ENCODE measurements at regions not wholly inside any gene's neighbourhood (a gene's known extent, or its start where the extent isn't known, plus 50 kb on each side); places are given as distances from the start of the nearest gene placed in this dataset.

DNA sequence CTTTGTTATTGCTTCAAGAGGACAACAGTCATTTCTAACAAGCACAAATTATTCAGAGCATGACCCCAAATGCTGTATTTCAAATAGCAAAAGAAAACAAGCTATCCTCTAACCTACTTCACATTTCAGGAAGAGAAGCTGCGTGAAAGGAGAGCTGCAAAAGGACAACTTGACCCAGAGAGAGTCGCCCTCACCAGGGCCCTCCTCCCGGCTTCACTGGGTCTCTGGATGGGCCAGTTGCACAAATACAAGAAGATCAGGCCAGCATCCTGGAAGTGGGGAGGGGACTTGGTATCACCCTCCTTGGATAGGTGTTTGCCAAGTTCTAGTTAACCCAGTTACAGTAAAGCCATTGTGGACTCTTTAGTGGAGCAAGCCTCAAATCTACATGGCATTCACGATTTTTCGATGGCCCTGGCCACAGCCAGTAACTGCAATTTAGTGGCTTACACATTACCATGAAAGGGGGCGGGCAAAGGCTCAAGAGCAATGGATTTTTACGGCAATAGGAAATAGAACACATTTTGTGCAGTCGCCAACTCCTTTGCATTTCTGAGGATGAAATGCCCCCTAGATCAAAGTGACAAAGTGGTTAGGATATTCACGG, 166.9 kb upstream of the DIO2 start:
- no peak for DNase-seq

- DNase-seq, result no peak
Observed at GRCh38 chr14:80364816-80365215, 153.5 kb upstream of the DIO2 start.

- no peak for DNase-seq
Observed at GRCh38 chr14:80364274-80364673, 153.0 kb upstream of the DIO2 start.

DNA sequence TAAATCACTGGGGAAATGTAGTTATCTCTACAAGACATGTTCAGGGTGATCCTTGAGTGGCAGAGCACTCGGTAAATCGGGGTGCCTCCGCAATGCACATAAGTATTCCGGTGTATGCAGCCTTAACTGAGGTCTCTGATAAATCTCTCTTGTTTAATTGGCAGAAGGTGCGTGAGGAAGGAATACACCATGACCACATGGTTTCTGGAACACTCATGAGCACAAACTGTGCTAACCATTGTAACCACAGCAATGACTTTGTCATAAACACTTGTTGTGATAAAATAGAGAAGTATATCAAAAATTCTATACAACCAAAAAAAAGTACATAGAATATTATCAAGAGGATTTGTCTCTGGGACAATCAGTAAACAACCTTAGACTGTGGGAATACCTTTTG, 146.8 kb upstream of the DIO2 start:
- DNase-seq, result no peak

GRCh38 chr14:80356413-80356812, 145.1 kb upstream of the DIO2 start:
- DNase-seq, result no peak

DNA sequence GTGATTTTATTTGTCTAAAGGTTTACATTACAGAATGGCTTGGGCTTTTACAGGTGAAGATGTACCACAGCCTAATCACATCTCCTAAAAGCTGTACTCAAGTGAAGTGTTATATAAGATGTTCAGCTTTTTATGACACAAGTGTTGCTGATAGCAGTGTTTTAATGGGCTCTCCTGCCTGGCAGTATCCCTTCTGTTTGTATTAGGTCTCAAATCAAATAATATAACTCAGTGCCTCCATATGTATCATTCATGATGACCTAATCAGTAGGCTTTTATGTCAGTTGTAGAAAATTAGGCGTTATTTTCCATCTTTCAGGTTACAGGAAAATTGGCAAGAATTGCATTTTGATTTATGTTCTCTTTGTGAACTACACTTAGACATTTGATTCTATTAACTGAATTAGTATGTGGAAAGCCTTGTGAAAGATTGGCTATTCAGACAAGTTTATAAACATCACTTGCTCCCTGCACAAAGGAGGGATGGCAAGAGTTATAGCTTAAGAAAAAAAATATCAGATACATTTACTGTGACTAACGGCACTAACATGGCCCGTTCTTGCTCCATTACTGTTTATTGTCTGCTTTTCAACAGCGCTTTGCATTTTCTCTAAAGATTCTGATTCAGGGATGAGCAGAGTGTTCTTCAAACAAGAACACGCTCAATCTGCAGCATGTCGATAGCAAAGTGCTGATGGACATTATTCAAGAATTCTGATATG, 143.7 kb upstream of the DIO2 start:
- DNase-seq, result no peak

- no peak for DNase-seq
Observed at GRCh38 chr14:80352471-80352870, 141.2 kb upstream of the DIO2 start.

GRCh38 chr14:80350707-80351106, 139.4 kb upstream of the DIO2 start:
- DNase-seq, result no peak

- no peak for DNase-seq
Observed at GRCh38 chr14:80346395-80346794, 135.1 kb upstream of the DIO2 start.

DNA sequence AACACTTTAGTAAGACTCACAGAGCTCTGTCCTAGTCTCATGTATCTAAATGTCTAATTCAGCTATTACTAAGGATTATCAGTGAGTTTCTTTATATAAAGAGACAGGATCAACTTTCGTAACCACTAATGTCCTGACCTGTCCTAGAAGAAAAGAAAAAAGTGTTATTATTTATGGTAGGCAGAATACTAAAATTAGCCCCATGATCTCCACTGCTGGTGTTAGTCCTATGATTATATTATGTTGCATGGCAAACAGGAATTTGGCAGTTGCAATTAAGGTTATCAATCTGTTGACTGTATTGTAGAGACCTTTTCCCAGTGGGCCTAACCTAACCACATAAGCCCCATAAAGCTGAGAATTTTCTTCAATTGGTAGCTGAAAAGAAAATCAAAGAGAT, 132.9 kb upstream of the DIO2 start:
- DNase-seq, result no peak

DNA sequence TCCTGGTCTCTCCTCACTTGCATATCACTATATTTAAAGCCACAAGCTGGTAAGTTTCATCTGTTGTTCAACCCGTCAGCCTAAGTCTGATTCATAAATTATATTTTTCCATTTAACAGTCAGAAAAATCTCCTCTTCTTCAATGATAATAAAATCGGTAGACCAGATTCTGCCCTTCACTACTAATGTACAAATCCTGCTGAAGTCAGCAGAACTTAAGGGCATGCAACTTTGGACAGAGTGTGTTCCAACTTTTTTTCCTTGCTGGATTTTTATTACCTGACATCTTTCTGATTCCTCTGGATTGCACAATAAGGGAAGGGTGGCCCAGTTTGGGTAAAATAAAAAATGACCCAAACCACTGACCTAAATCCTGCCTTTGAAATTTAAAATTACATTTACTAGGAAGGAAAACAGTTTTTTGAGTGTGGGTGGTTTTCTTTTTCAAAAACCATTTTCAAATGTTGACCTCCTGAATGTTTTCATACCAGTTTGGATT, 125.4 kb upstream of the DIO2 start:
- DNase-seq, result no peak

- DNase-seq, result no peak
Observed at GRCh38 chr14:80325688-80326087, 114.4 kb upstream of the DIO2 start.

GRCh38 chr14:80325112-80325511, 113.8 kb upstream of the DIO2 start:
- DNase-seq, result no peak

DNA sequence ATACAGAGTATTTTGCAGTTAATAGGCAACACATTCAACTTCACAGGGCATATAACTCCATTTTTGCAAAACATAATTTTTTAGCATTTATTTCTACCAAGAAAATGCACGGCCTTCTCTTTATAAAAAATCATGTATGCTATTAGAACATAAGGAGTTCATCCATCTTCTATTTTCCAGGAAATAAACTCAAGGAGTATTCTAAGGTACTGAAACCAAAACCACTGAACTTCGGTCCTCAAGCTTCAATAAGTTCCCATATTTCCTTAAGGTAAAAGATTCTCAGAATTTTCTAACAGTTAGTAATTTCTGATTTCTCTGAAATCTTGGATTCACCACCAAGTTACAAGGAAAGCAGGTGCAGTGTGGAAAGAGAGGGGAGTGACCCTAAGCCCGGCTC, 113.3 kb upstream of the DIO2 start:
- no peak for DNase-seq

DNA sequence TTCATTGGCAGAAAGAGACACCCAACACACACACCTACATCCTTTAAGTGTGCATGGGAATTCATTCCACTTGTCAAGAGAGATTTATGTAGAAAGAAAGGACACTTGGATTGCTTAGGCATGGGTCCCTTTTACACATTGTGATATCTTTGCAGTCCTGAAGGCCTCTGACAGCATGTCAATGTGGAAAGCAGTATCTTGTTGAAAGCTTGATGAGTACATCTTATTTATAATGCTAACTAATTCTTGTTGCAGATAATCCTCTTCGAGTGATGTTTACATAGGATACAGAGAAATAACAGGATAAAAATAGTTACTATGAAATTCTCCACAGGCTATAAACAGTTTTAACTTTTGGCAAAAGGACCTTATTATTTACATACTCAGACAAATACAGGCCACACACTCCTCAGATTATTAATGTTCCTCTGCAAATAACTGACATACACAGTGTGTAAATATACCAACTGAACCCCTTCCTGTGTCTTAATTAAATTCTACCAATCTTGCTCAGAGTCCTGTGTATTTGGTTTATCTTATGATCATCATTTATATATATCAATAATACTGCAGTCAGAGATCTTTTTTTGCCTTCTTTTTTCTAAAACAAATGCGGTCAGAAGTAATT, 111.8 kb upstream of the DIO2 start:
- DNase-seq, result no peak

DNA sequence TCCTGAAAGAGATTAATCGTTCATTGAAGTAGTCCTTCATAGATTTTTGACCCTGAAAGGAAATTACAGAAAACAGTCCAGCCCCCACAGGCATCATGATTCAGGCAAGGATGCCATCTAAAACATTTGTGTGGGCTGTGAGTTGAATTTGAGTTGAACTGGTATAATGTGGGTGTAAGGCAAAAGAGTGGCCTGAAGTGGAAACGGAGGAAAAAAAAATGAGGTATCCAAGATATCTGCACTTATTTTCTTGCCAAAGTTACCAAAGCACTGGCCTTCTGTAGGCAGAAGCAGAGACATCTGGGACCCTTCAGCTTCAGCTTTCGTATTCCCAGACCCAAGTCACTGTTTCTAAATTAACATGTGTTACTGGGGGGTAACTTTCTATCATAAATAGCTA, 105.1 kb upstream of the DIO2 start:
- no peak for DNase-seq

- no peak for DNase-seq
Observed at GRCh38 chr14:80315681-80316080, 104.4 kb upstream of the DIO2 start.

GRCh38 chr14:80313806-80314205, 102.5 kb upstream of the DIO2 start:
- no peak for DNase-seq

DNA sequence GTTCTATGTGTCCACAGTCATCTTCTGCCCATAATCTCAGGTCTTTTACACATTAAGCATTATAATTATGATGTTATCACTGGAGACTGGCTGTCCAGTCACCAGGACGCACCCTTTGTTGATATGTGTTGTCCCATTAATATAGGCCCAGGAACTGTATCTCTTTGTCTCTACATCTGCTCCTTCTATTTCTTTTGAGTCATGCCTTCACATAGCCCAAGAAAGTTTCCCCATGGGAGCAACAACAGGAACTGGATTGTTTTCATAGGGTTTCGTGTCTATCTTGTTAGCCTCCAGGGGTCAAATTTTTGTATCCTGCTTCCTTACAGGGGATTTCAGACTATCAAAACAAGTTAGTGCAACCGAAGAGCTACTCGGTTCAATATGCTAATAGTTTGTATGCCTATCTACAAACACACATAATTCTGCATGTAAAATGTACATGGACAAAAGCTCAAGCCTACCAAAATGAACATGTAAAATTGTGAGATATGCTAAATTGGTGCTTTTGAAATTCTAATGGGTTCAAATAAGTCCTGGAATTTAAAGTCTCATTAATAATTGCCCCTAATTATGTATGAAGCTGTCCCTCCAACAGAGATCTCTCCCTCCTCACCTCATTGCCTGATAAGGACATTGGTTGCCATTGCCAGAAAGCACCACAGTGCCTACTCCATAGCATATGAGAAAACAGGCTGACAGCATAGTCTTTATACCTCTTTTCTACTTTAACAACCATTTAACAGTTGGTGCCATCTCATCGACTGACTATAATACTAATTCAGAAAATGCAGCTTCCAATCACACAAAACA, 99.8 kb upstream of the DIO2 start:
- DNase-seq, result no peak

DNA sequence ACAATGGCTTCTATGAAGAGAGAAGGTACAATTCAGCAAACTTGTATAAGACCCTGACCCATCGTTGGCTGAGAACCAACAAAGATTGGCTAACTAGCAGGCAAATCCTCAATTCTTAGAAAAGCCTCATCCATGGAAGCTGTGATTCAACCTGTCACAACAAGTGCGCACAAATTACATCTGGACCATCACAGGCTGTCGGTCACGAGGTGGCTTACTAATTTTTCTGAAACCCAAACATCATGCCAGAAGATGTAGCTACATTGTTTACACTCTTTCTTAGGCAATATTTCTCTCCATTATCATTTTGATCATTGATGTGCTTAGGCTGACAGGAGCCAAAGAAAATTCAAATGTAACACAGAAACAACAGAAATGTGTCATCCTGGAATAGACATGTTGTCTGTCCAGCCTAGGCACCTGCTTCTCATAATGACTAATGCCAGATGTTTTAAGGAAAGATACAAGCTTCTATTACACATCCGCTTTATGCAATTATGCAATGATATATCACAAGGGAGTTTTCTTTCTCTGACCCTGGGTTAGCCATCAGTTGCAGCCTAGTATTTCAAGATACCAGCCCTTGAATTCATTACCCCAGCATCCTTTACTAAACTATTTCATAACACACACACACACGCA, 92.9 kb upstream of the DIO2 start:
- DNase-seq, result no peak

DNA sequence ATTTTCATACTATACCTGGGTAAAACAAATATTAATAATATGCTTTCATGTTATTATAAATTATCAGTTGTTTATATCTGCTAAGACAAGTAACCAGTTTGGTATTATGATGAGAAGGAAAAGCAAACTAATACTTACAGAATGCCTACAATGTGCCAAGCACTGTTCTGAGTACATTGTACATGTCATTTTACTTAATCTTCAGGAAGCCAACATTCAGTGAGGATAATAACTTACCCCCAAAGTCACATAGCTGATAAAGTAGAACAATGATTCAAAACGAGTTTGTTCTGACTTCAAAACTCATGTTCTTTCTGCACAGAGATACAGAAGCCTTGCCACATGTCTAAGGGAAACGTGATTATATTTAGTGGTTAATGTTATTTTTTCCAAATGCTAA, 89.0 kb upstream of the DIO2 start:
- no peak for DNase-seq

DNA sequence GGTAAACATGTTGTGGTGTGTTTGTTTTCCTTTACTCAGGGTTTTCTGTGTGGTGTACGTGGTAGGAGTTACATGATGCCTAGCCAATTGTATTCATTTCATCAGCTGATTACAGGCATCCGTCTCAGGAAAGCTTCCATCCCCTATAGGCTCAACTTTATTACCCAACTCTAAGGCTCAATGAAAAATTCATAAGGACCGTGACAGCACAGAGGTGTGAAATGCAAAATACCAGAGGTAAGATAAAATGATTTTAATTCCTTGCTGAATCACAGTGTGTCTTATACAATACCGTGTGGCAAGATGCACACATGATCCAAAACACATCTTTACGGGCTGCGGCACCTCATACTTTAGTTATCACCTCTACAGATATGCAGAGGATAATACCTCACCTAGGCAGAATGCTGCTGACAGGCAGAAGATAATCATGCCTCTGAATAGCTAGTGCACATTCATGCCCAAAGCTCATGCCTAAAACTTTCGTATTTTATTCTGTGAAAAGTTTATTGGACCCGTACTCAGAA, 87.2 kb upstream of the DIO2 start:
- DNase-seq, result no peak
